Renal cortex interstitium (tissue), 11 donors: ENCODE measurements at regions not wholly inside any gene's neighbourhood (a gene's known extent, or its start where the extent isn't known, plus 50 kb on each side); places are given as distances from the start of the nearest gene placed in this dataset.
"Not testable (repeated sequence)": the region's sequence is repeated elsewhere in the genome, so short reads cannot be mapped to it uniquely, and the experiment has no call there.

ENCODE experiments used
- DNase-seq, 11 donors: peaks; one replicate each; pipeline ENCODE4 v3.0.0-alpha.2; 2013; ENCODE audit warnings: low read depth in 9 of 11, low spot score in 4 of 11; ENCODE audit errors: extremely low read depth in 1 of 11

- no peak for DNase-seq
These were observed 187.6 kb upstream of the GRAMD2B start for GRCh38 chr5:126235628-126236027.

- DNase-seq: no peak
These were observed 186.2 kb upstream of the GRAMD2B start for GRCh38 chr5:126236994-126237393.

DNA sequence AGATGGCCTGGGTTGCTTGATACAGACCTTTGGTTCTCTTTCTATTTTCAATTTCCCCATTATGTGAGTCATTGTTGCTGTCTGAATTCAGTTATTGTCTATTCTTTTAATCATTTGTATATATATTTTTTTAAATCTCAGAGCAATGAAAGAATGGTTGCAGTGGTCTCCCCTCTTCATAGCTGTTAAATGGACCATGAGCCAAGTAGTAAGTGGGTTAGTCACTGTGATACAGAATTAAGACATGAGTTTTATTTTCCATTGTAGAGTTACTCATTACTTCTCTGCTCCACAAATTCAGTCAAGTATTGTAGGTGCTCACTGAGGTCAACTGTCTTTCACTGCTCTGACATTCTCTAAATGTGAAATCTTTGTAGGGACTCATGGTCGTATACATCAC is 174.6 kb upstream of the GRAMD2B start:
- no peak for DNase-seq

DNA sequence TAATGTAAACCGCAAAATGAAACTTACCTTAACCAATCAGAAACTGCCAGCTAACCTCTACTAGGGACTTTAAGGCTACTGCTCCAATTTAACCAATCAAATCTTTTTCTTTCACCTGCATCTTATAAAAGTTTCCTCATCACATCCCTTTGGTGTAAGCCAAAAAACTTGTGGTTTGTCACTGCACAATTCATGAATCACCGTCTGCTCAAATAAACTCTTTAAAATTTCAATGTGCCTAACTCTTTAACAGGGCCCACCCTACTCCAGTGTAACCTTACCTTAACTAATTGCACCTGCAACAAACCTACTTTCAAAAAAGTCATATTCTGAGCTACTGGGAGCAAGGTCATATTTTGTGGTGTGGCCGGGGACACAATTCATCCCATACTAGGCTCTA is 172.2 kb upstream of the GRAMD2B start:
- no peak for DNase-seq

DNA sequence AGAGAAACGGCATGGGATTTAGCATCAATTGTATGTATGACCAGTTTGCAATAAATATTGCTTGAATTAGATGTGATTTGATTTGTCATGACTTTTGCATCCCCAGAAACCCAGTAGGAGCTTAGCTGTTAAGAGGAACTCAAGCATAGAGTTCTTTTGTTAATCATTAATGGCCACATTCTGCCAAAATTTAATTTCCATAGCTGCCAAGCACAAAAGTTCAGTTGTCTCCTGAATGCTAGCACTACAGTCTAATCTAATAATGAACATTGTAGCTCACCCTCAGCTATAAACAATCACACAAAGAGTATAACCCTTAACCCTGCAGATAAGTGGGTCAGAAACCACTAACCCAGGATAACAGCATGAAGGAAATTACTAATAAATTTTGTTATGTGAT is 169.8 kb upstream of the GRAMD2B start:
- peak in 6 of 11 donors; percentile 12 to 39 (median 25) for DNase-seq

- no peak for DNase-seq
These were observed 159.5 kb upstream of the GRAMD2B start for GRCh38 chr5:126263591-126264184.

- no peak for DNase-seq
These were observed 157.3 kb upstream of the GRAMD2B start for GRCh38 chr5:126265917-126266316.

- DNase-seq: no peak
These were observed 155.8 kb upstream of the GRAMD2B start for GRCh38 chr5:126267438-126267837.

GRCh38 chr5:126268697-126269315 is 154.4 kb upstream of the GRAMD2B start:
- DNase-seq: no peak

DNA sequence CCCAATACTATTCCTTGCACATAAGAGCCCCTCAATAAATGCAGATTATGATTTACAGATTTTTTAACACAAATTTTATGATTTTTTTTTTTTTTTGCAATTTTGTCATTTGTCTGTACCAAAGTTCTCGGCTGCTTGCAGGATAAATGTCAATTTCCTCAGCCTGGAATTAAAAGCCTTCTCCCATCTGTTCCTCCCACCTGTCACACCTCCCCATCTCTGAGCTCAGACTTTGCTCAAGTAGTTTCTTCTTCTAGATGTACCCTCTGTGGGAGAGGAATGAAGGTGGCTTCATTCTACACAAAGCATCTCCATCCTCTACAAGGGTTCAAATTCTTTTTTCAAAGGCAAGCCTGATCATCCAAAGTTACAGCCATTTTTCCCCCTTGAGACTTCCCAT is 153.7 kb upstream of the GRAMD2B start:
- DNase-seq: no peak

GRCh38 chr5:126271141-126271540 is 152.1 kb upstream of the GRAMD2B start:
- DNase-seq: no peak

DNA sequence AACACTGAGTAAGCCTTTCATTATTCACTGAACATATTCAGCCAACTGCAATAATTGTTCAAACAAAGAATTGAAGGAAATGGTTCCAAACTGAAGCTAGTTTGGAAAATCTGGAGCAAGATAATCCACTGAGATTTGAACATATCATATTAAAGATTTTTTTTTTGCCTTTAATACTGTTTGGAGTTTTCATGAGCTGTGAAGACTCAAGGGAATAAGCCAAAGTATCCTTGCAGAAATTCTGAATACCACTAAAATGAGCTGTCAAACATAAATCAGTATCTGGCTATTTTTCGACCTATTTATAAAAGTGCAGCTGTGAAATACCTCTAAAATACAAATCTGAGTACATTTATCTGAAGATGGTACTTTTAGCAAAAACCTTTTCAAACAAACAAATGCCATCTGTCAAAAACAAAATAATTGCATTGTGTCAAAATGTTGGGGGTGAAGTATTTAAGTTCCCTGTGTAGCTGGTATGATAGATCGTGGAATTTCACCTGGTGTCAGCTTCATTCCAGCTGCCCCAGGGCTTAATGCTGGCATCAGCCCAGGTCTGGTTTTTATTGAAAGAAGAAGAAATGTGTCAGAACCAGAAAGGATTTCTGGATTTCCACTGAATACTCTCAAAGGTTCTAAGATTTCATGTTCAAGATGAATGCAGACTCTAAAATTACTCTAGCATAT is 149.0 kb upstream of the GRAMD2B start:
- no peak for DNase-seq

- DNase-seq: no peak
These were observed 148.5 kb upstream of the GRAMD2B start for GRCh38 chr5:126274763-126275125.

- DNase-seq: no peak
These were observed 145.4 kb upstream of the GRAMD2B start for GRCh38 chr5:126277762-126278161.

GRCh38 chr5:126280343-126280742 is 142.9 kb upstream of the GRAMD2B start:
- no peak for DNase-seq

- no peak for DNase-seq
These were observed 142.4 kb upstream of the GRAMD2B start for GRCh38 chr5:126280846-126281245.

DNA sequence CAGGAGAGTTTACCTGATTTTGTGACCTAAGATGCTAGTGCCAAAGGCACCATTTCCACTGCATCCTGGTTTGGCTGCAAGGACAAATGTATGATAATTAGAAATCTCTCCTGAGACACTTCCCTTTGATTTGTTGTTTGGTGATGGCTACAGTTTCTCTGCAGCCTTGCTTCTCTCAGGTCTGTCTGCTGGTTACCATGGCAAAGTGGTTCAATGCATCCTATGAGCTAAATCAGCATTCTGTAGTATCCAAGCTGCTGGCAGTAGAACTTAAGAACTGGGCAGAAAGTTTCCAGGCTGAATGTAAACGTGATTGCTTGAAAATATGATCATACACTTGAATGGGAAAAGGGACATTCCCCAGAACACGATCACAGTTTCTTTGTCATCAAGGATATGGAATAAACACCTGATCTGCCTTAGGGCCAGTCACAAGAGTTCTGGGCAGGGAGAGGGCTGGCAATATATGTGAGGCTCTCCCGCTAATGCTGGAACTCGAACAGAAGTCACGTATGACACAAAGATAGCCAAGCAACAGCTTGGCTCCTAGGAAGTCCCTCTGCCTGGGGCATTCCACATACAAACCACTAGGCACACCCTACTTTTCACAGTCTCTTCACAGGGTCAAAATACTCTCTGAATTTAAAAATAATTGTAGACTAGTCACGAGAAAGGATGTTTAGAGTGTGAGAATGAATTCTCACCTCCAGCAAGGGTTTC is 138.1 kb upstream of the GRAMD2B start:
- DNase-seq: no peak

DNA sequence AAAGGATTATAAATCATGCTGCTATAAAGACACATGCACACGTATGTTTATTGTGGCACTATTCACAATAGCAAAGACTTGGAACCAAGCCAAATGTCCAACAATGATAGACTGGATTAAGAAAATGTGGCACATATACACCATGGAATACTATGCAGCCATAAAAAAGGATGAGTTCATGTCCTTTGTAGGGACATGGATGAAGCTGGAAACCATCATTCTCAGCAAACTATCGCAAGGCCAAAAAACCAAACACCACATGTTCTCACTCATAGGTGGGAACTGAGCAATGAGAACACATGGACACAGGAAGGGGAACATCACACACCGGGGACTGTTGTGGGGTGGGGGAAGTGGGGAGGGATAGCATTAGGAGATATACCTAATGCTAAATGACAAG is 127.1 kb upstream of the GRAMD2B start:
- not testable (repeated sequence) for DNase-seq

GRCh38 chr5:126300293-126300692 is 122.9 kb upstream of the GRAMD2B start:
- DNase-seq: no peak

DNA sequence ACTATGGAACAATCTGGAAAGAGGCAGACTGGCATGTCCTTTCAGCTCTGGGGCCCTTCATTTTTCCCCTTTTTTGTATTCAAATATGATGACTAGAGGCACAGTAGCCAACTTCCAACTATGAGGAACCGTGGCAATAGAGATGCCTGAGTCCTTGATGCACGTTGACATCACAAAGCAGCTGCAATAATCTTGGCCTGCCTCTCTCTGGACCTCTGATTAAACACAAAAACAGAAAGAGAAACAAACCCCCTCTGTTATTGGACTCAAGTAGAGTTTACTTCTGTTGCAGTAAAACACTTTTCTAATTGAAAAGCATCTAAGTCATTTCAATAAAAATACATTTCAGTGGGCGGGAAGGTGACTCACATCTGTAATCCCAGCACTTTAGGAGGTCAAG is 122.2 kb upstream of the GRAMD2B start:
- DNase-seq: no peak
